CD4-positive, CD25-positive, alpha-beta regulatory T cell (primary cell): ENCODE measurements at regions not wholly inside any gene's neighbourhood (a gene's known extent, or its start where the extent isn't known, plus 50 kb on each side); places are given as distances from the start of the nearest gene placed in this dataset.

Experiments
- ATAC-seq, 2 donors: fragments of 150-1000 bp; cut with Tn5 transposase; one replicate each; pipeline ENCODE4 v1.10.0; 2021; ENCODE audit warnings: low read depth in 2 of 2, moderate number of reproducible peaks in 2 of 2, moderate library complexity in 1 of 2
- DNase-seq, 3 donors: peaks; one replicate each; pipeline versions ENCODE4 v3.0.0 to v3.0.0-alpha.2; 2012 to 2022; ENCODE audit warnings: mixed read lengths in 1 of 3
- H3K27ac ChIP-seq: one replicate; pipeline ENCODE4 v1.7.0; 2013; ENCODE audit warnings: mild to moderate bottlenecking, low read length; ENCODE audit not compliant: insufficient read depth, poor library complexity, severe bottlenecking
- H3K27me3 ChIP-seq: one replicate; pipeline ENCODE4 v1.7.0; 2013; ENCODE audit warnings: low read length; ENCODE audit not compliant: control insufficient read depth, insufficient read depth
- H3K36me3 ChIP-seq: one replicate; pipeline ENCODE4 v1.7.0; 2013; ENCODE audit warnings: mild to moderate bottlenecking, low read length, moderate library complexity; ENCODE audit not compliant: control insufficient read depth, insufficient read depth
- H3K4me1 ChIP-seq: 2 replicates; pipeline ENCODE4 v1.7.0; 2013; ENCODE audit warnings: mild to moderate bottlenecking, low read length; ENCODE audit not compliant: insufficient read depth, control insufficient read depth, poor library complexity, severe bottlenecking
- H3K4me3 ChIP-seq: one replicate; pipeline ENCODE4 v1.7.0; 2013; ENCODE audit warnings: low read depth, mild to moderate bottlenecking, low read length, moderate library complexity
- H3K9me3 ChIP-seq, 2 experiments: 1 replicate in 1 of 2; 2 replicates in 1 of 2; pipeline ENCODE4 v1.7.0; 2013; ENCODE audit warnings: low read length in 2 of 2, mild to moderate bottlenecking in 1 of 2, moderate library complexity in 1 of 2; ENCODE audit not compliant: control insufficient read depth in 2 of 2
- H3K27ac Mint-ChIP-seq, 3 donors: one replicate each; pipeline ENCODE4 v1.8.0; 2020 to 2022; ENCODE audit warnings: mild to moderate bottlenecking in 3 of 3, mixed read lengths in 3 of 3, moderate library complexity in 2 of 3
- H3K27me3 Mint-ChIP-seq: one replicate; pipeline ENCODE4 v1.8.0; 2022; ENCODE audit warnings: mild to moderate bottlenecking, mixed read lengths
- H3K36me3 Mint-ChIP-seq: one replicate; pipeline ENCODE4 v1.8.0; 2020; ENCODE audit warnings: mixed read lengths
- H3K4me1 Mint-ChIP-seq, 4 donors: one replicate each; pipeline ENCODE4 v1.8.0; 2020 to 2022; ENCODE audit warnings: mixed read lengths in 4 of 4, mild to moderate bottlenecking in 1 of 4
- H3K4me3 Mint-ChIP-seq, 4 donors: one replicate each; pipeline ENCODE4 v1.8.0; 2020 to 2022; ENCODE audit warnings: mild to moderate bottlenecking in 4 of 4, mixed read lengths in 4 of 4, moderate library complexity in 3 of 4
- H3K9me3 Mint-ChIP-seq, 7 donors: one replicate each; pipeline ENCODE4 v1.8.0; 2020 to 2022; ENCODE audit warnings: mixed read lengths in 7 of 7, mild to moderate bottlenecking in 3 of 7, moderate library complexity in 2 of 7

DNA sequence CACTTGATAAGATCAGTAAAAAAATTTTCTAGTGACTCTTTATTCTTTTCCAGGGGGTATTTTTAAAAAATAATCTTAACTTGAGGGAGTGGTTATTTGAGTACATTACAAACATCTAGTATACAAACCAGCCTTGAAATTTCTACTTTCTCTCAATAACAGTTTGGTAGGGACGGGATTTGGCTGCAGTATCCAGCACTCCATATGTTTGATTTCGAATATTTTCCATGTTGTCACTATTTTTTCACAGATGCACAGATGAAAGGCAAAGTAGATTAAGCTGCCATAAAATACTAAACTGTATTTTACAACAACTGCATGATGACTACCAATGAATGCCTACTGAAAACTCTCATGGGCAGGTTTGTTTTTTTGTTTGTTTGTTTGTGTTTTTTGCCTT lies 225.0 kb downstream of the COX7B2 start:
- ATAC-seq (no peak), DNase-seq (no peak)
- H3K4me3 ChIP-seq = no peak overlapping the region
- H3K36me3 Mint-ChIP-seq = no peaks in the 10 kb centered on the region
- no peaks in the 10 kb centered on the region for H3K4me1 ChIP-seq
- no peaks in the 10 kb centered on the region for H3K4me1 Mint-ChIP-seq
- H3K4me3 Mint-ChIP-seq = no peak overlapping the region
- no peak overlapping the region for H3K27ac Mint-ChIP-seq
- H3K9me3 Mint-ChIP-seq = peaks cover 0 to 22% (median 5%) of the 10 kb centered on the region in 7 donors
- no peaks in the 10 kb centered on the region for H3K9me3 ChIP-seq
- no peak overlapping the region for H3K27ac ChIP-seq
- no peaks in the 10 kb centered on the region for H3K27me3 Mint-ChIP-seq
- no peaks in the 10 kb centered on the region for H3K27me3 ChIP-seq
- H3K36me3 ChIP-seq = no peaks in the 10 kb centered on the region

GRCh38 chr4:46676364-46676763 lies 232.7 kb downstream of the COX7B2 start:
- H3K4me1 Mint-ChIP-seq = no peaks in the 10 kb centered on the region
- H3K27me3 Mint-ChIP-seq = no peaks in the 10 kb centered on the region
- DNase-seq = no peak
- H3K9me3 Mint-ChIP-seq = peaks cover 0 to 13% (median 8%) of the 10 kb centered on the region in 7 donors
- Histone ChIP-seq H3K4me1 (no peaks in the 10 kb centered on the region), H3K27me3 (no peaks in the 10 kb centered on the region), H3K9me3 (peaks cover 0 to 2% of the 10 kb centered on the region in 2 experiments), H3K36me3 (no peaks in the 10 kb centered on the region), H3K4me3 (no peak overlapping the region), H3K27ac (no peak overlapping the region)
- no peak for ATAC-seq
- no peak overlapping the region for H3K27ac Mint-ChIP-seq
- H3K4me3 Mint-ChIP-seq = no peak overlapping the region
- H3K36me3 Mint-ChIP-seq = no peaks in the 10 kb centered on the region

GRCh38 chr4:46674326-46674725 lies 234.7 kb downstream of the COX7B2 start:
- Mint-ChIP-seq H3K9me3 (peaks cover 0 to 15% (median 7%) of the 10 kb centered on the region in 7 donors), H3K27me3 (no peaks in the 10 kb centered on the region), H3K4me1 (no peaks in the 10 kb centered on the region), H3K36me3 (no peaks in the 10 kb centered on the region), H3K27ac (no peak overlapping the region), H3K4me3 (no peak overlapping the region)
- Histone ChIP-seq H3K27ac (no peak overlapping the region), H3K9me3 (peaks cover 0 to 2% of the 10 kb centered on the region in 2 experiments), H3K4me3 (no peak overlapping the region), H3K36me3 (no peaks in the 10 kb centered on the region), H3K4me1 (no peaks in the 10 kb centered on the region), H3K27me3 (no peaks in the 10 kb centered on the region)
- ATAC-seq (no peak), DNase-seq (no peak)

GRCh38 chr4:46667790-46668189 lies 241.3 kb downstream of the COX7B2 start:
- Histone ChIP-seq H3K4me3 (no peak overlapping the region), H3K36me3 (no peaks in the 10 kb centered on the region), H3K27ac (no peak overlapping the region), H3K4me1 (no peaks in the 10 kb centered on the region), H3K27me3 (no peaks in the 10 kb centered on the region), H3K9me3 (peaks cover 0 to 2% of the 10 kb centered on the region in 2 experiments)
- Mint-ChIP-seq H3K4me3 (no peak overlapping the region), H3K27me3 (no peaks in the 10 kb centered on the region), H3K9me3 (peaks cover 0 to 9% (median 4%) of the 10 kb centered on the region in 7 donors), H3K36me3 (no peaks in the 10 kb centered on the region), H3K4me1 (no peaks in the 10 kb centered on the region), H3K27ac (no peak overlapping the region)
- DNase-seq (no peak), ATAC-seq (no peak)

DNA sequence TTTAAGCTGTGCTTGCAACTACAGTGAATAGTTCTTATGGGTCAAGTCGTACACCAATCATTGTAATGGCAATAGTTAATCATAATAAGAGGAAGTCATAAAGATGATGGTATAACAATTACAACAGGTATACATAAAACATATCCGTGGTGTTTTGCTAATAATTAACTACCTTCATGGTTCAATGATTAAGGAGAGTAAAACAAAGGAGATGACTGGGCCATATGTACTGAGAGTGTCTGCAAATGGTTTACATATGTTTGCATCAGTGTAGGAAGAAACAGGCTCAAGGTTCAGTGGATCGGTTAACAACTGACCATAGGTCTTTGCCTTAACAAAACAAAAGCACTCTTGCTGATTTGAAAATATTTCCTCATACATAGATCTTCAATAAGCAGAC lies 253.0 kb downstream of the COX7B2 start:
- Histone ChIP-seq H3K36me3 (no peaks in the 10 kb centered on the region), H3K9me3 (no peaks in the 10 kb centered on the region), H3K4me1 (no peaks in the 10 kb centered on the region), H3K27me3 (no peaks in the 10 kb centered on the region), H3K4me3 (no peak overlapping the region), H3K27ac (no peak overlapping the region)
- Mint-ChIP-seq H3K9me3 (peaks cover 0 to 13% (median 5%) of the 10 kb centered on the region in 7 donors), H3K27ac (no peak overlapping the region), H3K4me1 (no peaks in the 10 kb centered on the region), H3K27me3 (no peaks in the 10 kb centered on the region), H3K4me3 (no peak overlapping the region), H3K36me3 (no peaks in the 10 kb centered on the region)
- DNase-seq (no peak), ATAC-seq (no peak)

GRCh38 chr4:46653842-46654241 lies 255.2 kb downstream of the COX7B2 start:
- Mint-ChIP-seq H3K27me3 (no peaks in the 10 kb centered on the region), H3K27ac (no peak overlapping the region), H3K9me3 (peaks cover 0 to 21% (median 5%) of the 10 kb centered on the region in 7 donors), H3K4me1 (no peaks in the 10 kb centered on the region), H3K36me3 (no peaks in the 10 kb centered on the region), H3K4me3 (no peak overlapping the region)
- no peak overlapping the region for H3K27ac ChIP-seq
- ATAC-seq (no peak), DNase-seq (no peak)
- H3K4me3 ChIP-seq = no peak overlapping the region
- no peaks in the 10 kb centered on the region for H3K9me3 ChIP-seq
- no peaks in the 10 kb centered on the region for H3K4me1 ChIP-seq
- H3K27me3 ChIP-seq = no peaks in the 10 kb centered on the region
- no peaks in the 10 kb centered on the region for H3K36me3 ChIP-seq

GRCh38 chr4:46649390-46649789 lies 259.5 kb upstream of the GABRA2 start:
- H3K9me3 Mint-ChIP-seq = peaks cover 0 to 18% (median 3%) of the 10 kb centered on the region in 7 donors
- Histone ChIP-seq H3K4me3 (no peak overlapping the region), H3K4me1 (no peaks in the 10 kb centered on the region), H3K9me3 (no peaks in the 10 kb centered on the region), H3K27ac (no peak overlapping the region), H3K27me3 (no peaks in the 10 kb centered on the region), H3K36me3 (no peaks in the 10 kb centered on the region)
- H3K27ac Mint-ChIP-seq = no peak overlapping the region
- ATAC-seq = no peak
- H3K4me1 Mint-ChIP-seq = no peaks in the 10 kb centered on the region
- H3K4me3 Mint-ChIP-seq = no peak overlapping the region
- no peaks in the 10 kb centered on the region for H3K27me3 Mint-ChIP-seq
- no peak for DNase-seq
- H3K36me3 Mint-ChIP-seq = no peaks in the 10 kb centered on the region

DNA sequence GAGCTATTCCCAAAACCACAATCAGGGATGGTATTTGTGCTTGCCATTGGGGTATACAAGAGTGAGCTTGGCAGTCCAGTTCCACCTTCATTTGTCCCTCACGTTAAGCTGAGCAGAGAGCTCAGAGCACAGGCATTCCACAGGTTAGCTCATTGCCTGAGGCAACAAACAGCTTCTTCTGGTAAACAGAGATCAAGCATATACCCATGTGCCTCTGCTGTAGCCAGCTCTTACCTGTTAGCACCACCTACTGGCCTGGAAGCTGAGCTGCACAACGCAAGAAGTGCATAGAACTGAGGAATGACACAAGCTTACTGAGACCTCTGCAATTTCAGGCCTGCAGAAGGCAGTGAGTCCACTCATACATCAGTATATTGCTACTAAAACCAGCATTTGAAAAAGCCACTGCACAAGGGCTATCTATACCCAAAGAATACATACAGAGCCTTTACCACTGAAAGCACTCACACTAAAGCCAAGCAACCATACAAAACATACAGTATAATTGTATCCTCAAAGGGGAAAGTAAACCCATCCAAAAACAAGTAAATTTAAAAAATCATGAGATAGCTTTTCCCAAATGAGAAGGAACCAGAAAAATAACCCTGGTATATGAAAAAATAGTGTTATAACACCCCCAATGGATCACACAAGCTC lies 258.3 kb upstream of the GABRA2 start:
- Histone ChIP-seq H3K27ac (no peak overlapping the region), H3K9me3 (no peaks in the 10 kb centered on the region), H3K4me1 (no peaks in the 10 kb centered on the region), H3K4me3 (no peak overlapping the region), H3K36me3 (no peaks in the 10 kb centered on the region), H3K27me3 (no peaks in the 10 kb centered on the region)
- ATAC-seq (no peak), DNase-seq (peak in 1 of 3 donors; percentile 2)
- Mint-ChIP-seq H3K27ac (no peak overlapping the region), H3K9me3 (peaks cover 0 to 18% (median 2%) of the 10 kb centered on the region in 7 donors), H3K27me3 (no peaks in the 10 kb centered on the region), H3K36me3 (no peaks in the 10 kb centered on the region), H3K4me3 (no peak overlapping the region), H3K4me1 (no peaks in the 10 kb centered on the region)
